HEK293 (cell line): ENCODE measurements at regions not wholly inside any gene's neighbourhood (a gene's known extent, or its start where the extent isn't known, plus 50 kb on each side); places are given as distances from the start of the nearest gene placed in this dataset.

Experiments used
- CTCF ChIA-PET: fragments of 350-600 bp; formaldehyde crosslinking; extraction: SDS; loops from one replicate; lab custom pipeline; 2021; ENCODE audit warnings: antibody characterized with exemption; lab: Yijun Ruan, JAX
- POLR2A ChIA-PET: fragments of 300-600 bp; formaldehyde crosslinking; extraction: SDS; loops from one replicate; lab custom pipeline; 2020; ENCODE audit warnings: antibody characterized with exemption, inconsistent platforms; lab: Yijun Ruan, JAX
- H3K27ac ChIP-seq: fragments of 200-500 bp; sonication (Bioruptor generic); 2 replicates; pipeline ENCODE4 v1.5.1; 2014; ENCODE audit warnings: low read depth, low read length, control low read depth, inconsistent platforms; ENCODE audit errors: extremely low read depth
- H3K36me3 ChIP-seq, 2 experiments: fragments of 200-500 bp in 1 of 2; sonication (Bioruptor generic) in 1 of 2; 1 replicate in 1 of 2; 2 replicates in 1 of 2; pipeline ENCODE4 v1.5.1; 2014 to 2017; ENCODE audit warnings: inconsistent platforms in 2 of 2, low read length in 2 of 2; ENCODE audit not compliant: control insufficient read depth in 2 of 2, insufficient read depth in 1 of 2
- H3K4me1 ChIP-seq: fragments of 200-500 bp; sonication (Bioruptor generic); 2 replicates; pipeline ENCODE4 v1.5.1; 2014; ENCODE audit warnings: mild to moderate bottlenecking, low read length, inconsistent platforms; ENCODE audit not compliant: control insufficient read depth, insufficient read depth
- H3K4me3 ChIP-seq: 2 replicates; pipeline ENCODE4 v1.5.1; 2011; ENCODE audit warnings: low read depth, mild to moderate bottlenecking, control low read depth, low read length, moderate library complexity
- H3K9me3 ChIP-seq: fragments of 200-500 bp; sonication (Bioruptor generic); 2 replicates; pipeline ENCODE4 v1.5.1; 2014; ENCODE audit warnings: low read depth, low read length, inconsistent platforms; ENCODE audit not compliant: control insufficient read depth, insufficient read depth
- KLF1 ChIP-seq: fragments of 450-650 bp; formaldehyde crosslinking; IDR thresholded peaks from 2 replicates; pipeline ENCODE4 v1.5.1; 2016; ENCODE audit warnings: missing biosample characterization, missing genetic modification characterization
- KLF10 ChIP-seq: fragments of 450-650 bp; IDR thresholded peaks from 2 replicates; pipeline ENCODE4 v1.5.1; 2018; ENCODE audit warnings: missing biosample characterization, mild to moderate bottlenecking, missing genetic modification characterization
- MEIS1 ChIP-seq: sonication (generic); formaldehyde crosslinking; IDR thresholded peaks from 2 replicates; pipeline ENCODE4 v1.8.1; 2022; ENCODE audit warnings: missing genetic modification reagents, mild to moderate bottlenecking, borderline replicate concordance
- MYNN ChIP-seq: fragments of 450-650 bp; formaldehyde crosslinking; IDR thresholded peaks from 2 replicates; pipeline ENCODE4 v1.5.1; 2016; ENCODE audit warnings: missing biosample characterization, missing genetic modification characterization, borderline replicate concordance
- MZF1 ChIP-seq: fragments of 450-650 bp; formaldehyde crosslinking; IDR thresholded peaks from 2 replicates; pipeline ENCODE4 v1.5.1; 2017; ENCODE audit warnings: missing biosample characterization, missing genetic modification characterization, borderline replicate concordance
- OVOL3 ChIP-seq: fragments of 450-650 bp; formaldehyde crosslinking; IDR thresholded peaks from 2 replicates; pipeline ENCODE4 v1.5.1; 2016; ENCODE audit warnings: missing biosample characterization, missing genetic modification characterization
- RBAK ChIP-seq: fragments of 450-650 bp; formaldehyde crosslinking; IDR thresholded peaks from 2 replicates; pipeline ENCODE4 v1.5.1; 2016; ENCODE audit warnings: missing biosample characterization, missing genetic modification characterization
- TRIM28 ChIP-seq: IDR thresholded peaks from 2 replicates; pipeline ENCODE4 v1.6.1; 2011; ENCODE audit warnings: low read length, control low read depth, borderline replicate concordance
- YY1 ChIP-seq: fragments of 450-650 bp; formaldehyde crosslinking; IDR thresholded peaks from 2 replicates; pipeline ENCODE4 v1.5.1; 2018; ENCODE audit warnings: missing biosample characterization, missing genetic modification characterization
- ZEB2 ChIP-seq: fragments of 450-650 bp; formaldehyde crosslinking; IDR thresholded peaks from 2 replicates; pipeline ENCODE4 v1.5.1; 2016; ENCODE audit warnings: missing biosample characterization, missing genetic modification characterization
- ZFP41 ChIP-seq: fragments of 450-650 bp; formaldehyde crosslinking; IDR thresholded peaks from 2 replicates; pipeline ENCODE4 v1.5.1; 2016; ENCODE audit warnings: missing biosample characterization, missing genetic modification characterization, borderline replicate concordance
- ZNF132 ChIP-seq: fragments of 450-650 bp; formaldehyde crosslinking; IDR thresholded peaks from 2 replicates; pipeline ENCODE4 v1.5.1; 2017; ENCODE audit warnings: missing biosample characterization, missing genetic modification characterization, borderline replicate concordance
- ZNF239 ChIP-seq: fragments of 450-650 bp; formaldehyde crosslinking; IDR thresholded peaks from 2 replicates; pipeline ENCODE4 v1.5.1; 2016; ENCODE audit warnings: missing biosample characterization, missing genetic modification characterization
- ZNF292 ChIP-seq: fragments of 450-650 bp; formaldehyde crosslinking; IDR thresholded peaks from 2 replicates; pipeline ENCODE4 v1.5.1; 2016; ENCODE audit warnings: low read depth, missing biosample characterization, missing genetic modification characterization, borderline replicate concordance
- ZNF324 ChIP-seq: fragments of 450-650 bp; formaldehyde crosslinking; IDR thresholded peaks from 2 replicates; pipeline ENCODE4 v1.5.1; 2016; ENCODE audit warnings: missing biosample characterization, missing genetic modification characterization
- ZNF426 ChIP-seq: fragments of 450-650 bp; formaldehyde crosslinking; IDR thresholded peaks from 2 replicates; pipeline ENCODE4 v1.5.1; 2017; ENCODE audit warnings: missing biosample characterization, missing genetic modification characterization, mild to moderate bottlenecking, inconsistent platforms, moderate library complexity
- ZNF433 ChIP-seq: fragments of 450-650 bp; formaldehyde crosslinking; IDR thresholded peaks from 2 replicates; pipeline ENCODE4 v1.5.1; 2016; ENCODE audit warnings: missing biosample characterization, missing genetic modification characterization, low read depth
- ZNF473 ChIP-seq: fragments of 450-650 bp; formaldehyde crosslinking; IDR thresholded peaks from 2 replicates; pipeline ENCODE4 v1.5.1; 2017; ENCODE audit warnings: missing biosample characterization, missing genetic modification characterization
- ZNF501 ChIP-seq: fragments of 450-650 bp; formaldehyde crosslinking; IDR thresholded peaks from 2 replicates; pipeline ENCODE4 v1.5.1; 2016; ENCODE audit warnings: missing biosample characterization, missing genetic modification characterization
- ZNF529 ChIP-seq: fragments of 450-650 bp; formaldehyde crosslinking; IDR thresholded peaks from 2 replicates; pipeline ENCODE4 v1.5.1; 2017; ENCODE audit warnings: missing genetic modification characterization, missing biosample characterization; ENCODE audit not compliant: insufficient replicate concordance
- ZNF626 ChIP-seq: fragments of 450-650 bp; sonication (Bioruptor Pico); formaldehyde crosslinking; IDR thresholded peaks from 2 replicates; pipeline ENCODE4 v1.5.1; 2018; ENCODE audit warnings: missing biosample characterization, missing genetic modification characterization, inconsistent platforms
- ZNF654 ChIP-seq: fragments of 450-650 bp; formaldehyde crosslinking; IDR thresholded peaks from 2 replicates; pipeline ENCODE4 v1.5.1; 2016; ENCODE audit warnings: low read depth, missing biosample characterization, missing genetic modification characterization
- ZNF658 ChIP-seq: fragments of 450-650 bp; formaldehyde crosslinking; IDR thresholded peaks from 2 replicates; pipeline ENCODE4; 2016; ENCODE audit warnings: missing biosample characterization, missing genetic modification characterization
- ZNF830 ChIP-seq: fragments of 450-650 bp; IDR thresholded peaks from 2 replicates; pipeline ENCODE4 v1.5.0; 2018; ENCODE audit warnings: missing biosample characterization, missing genetic modification characterization, low read depth, mild to moderate bottlenecking, moderate library complexity
- TF ChIP-seq, protein P1 (sequence below): fragments of 450-650 bp; formaldehyde crosslinking; IDR thresholded peaks from 2 replicates; pipeline ENCODE4 v1.5.1; 2016; ENCODE audit warnings: missing biosample characterization, missing genetic modification characterization
- TF ChIP-seq, protein P2 (sequence below): fragments of 450-650 bp; formaldehyde crosslinking; IDR thresholded peaks from 2 replicates; pipeline ENCODE4 v1.5.1; 2016; ENCODE audit warnings: missing biosample characterization, missing genetic modification characterization

GRCh38 chr7:54091322-54091721 is 450.9 kb upstream of the VSTM2A start:
- ChIA-PET POLR2A (no interaction called here), CTCF (interaction anchor here (0.6 kb wide), 1 partner anchor 242 kb away, joined by 5 read pairs; no protein-coding TSS in a partner anchor)
- no peak for TF ChIP-seq ZFP41 (tag by site-specific recombination)
- TF ChIP-seq ZNF433 (tag by site-specific recombination) = no peak
- no peak for TF ChIP-seq RBAK (tag by site-specific recombination)
- TF ChIP-seq ZNF501 (tag by site-specific recombination) = no peak
- no peak for TF ChIP-seq ZNF132 (tag by site-specific recombination)
- no peak for TF ChIP-seq YY1 (tag by site-specific recombination)
- TF ChIP-seq, protein P1, sequence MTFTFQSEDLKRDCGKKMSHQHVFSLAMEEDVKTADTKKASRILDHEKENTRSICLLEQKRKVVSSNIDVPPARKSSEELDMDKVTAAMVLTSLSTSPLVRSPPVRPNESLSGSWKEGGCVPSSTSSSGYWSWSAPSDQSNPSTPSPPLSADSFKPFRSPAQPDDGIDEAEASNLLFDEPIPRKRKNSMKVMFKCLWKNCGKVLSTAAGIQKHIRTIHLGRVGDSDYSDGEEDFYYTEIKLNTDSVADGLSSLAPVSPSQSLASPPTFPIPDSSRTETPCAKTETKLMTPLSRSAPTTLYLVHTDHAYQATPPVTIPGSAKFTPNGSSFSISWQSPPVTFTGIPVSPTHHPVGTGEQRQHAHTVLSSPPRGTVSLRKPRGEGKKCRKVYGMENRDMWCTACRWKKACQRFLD = no peak
- TF ChIP-seq ZNF426 = no peak
- no peak for TF ChIP-seq ZNF529
- no peak for TF ChIP-seq ZNF292 (tag by site-specific recombination)
- TF ChIP-seq TRIM28 = no peak
- TF ChIP-seq KLF1 = no peak
- TF ChIP-seq ZNF473 (tag by site-specific recombination) = no peak
- TF ChIP-seq MEIS1 = no peak
- TF ChIP-seq MZF1 (tag by site-specific recombination) = no peak
- no peak for TF ChIP-seq ZNF830
- no peak for TF ChIP-seq KLF10 (tag by site-specific recombination)
- no peak for TF ChIP-seq ZNF626 (tag by site-specific recombination)
- TF ChIP-seq ZNF324 (tag by site-specific recombination) = no peak
- no peak for TF ChIP-seq ZEB2 (tag by site-specific recombination)
- Histone ChIP-seq H3K27ac (no peak overlapping the region), H3K4me3 (no peak overlapping the region), H3K36me3 (no peaks in the 10 kb centered on the region), H3K9me3 (no peaks in the 10 kb centered on the region), H3K4me1 (no peaks in the 10 kb centered on the region)

DNA sequence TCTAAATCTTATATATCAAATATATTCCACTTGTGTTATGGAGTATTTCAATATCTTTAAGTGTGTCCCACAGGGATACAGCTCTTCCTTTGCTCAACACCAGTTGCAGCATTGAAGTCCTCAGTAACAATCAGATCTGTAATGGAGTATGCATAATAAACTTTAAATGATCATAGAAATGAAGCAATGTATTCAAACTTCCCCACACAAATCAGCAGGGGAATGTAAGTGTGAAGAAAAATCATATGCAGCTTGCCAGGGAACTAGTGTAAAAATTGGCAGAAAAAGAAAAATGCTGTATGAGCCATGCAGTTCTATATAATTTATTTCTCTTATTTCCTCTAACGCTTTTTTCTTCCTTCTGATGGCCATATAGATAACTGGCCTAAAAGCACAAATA is 444.3 kb upstream of the VSTM2A start:
- Histone ChIP-seq H3K4me1 (no peaks in the 10 kb centered on the region), H3K9me3 (no peaks in the 10 kb centered on the region), H3K4me3 (no peak overlapping the region), H3K27ac (no peak overlapping the region), H3K36me3 (no peaks in the 10 kb centered on the region)
- POLR2A ChIA-PET = no interaction called here
- TF ChIP-seq ZNF658 (tag by site-specific recombination) = no peak
- TF ChIP-seq OVOL3 (tag by site-specific recombination) = no peak
- no peak for TF ChIP-seq ZNF654 (tag by site-specific recombination)
- TF ChIP-seq, protein P2, sequence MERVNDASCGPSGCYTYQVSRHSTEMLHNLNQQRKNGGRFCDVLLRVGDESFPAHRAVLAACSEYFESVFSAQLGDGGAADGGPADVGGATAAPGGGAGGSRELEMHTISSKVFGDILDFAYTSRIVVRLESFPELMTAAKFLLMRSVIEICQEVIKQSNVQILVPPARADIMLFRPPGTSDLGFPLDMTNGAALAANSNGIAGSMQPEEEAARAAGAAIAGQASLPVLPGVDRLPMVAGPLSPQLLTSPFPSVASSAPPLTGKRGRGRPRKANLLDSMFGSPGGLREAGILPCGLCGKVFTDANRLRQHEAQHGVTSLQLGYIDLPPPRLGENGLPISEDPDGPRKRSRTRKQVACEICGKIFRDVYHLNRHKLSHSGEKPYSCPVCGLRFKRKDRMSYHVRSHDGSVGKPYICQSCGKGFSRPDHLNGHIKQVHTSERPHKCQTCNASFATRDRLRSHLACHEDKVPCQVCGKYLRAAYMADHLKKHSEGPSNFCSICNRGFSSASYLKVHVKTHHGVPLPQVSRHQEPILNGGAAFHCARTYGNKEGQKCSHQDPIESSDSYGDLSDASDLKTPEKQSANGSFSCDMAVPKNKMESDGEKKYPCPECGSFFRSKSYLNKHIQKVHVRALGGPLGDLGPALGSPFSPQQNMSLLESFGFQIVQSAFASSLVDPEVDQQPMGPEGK (tag by site-specific recombination) = no peak
- no peak for TF ChIP-seq ZNF239 (tag by site-specific recombination)
- TF ChIP-seq ZNF426 = no peak
- TF ChIP-seq MYNN (tag by site-specific recombination) = no peak
- CTCF ChIA-PET = interaction anchor here (0.6 kb wide), 1 partner anchor 300 kb away, joined by 3 read pairs; no protein-coding TSS in a partner anchor
